Upper lobe of left lung (tissue), 6 donors: ENCODE measurements at regions not wholly inside any gene's neighbourhood (a gene's known extent, or its start where the extent isn't known, plus 50 kb on each side); places are given as distances from the start of the nearest gene placed in this dataset.

Experiments
- ATAC-seq, 2 donors: fragments of 200-7000 bp; cut with Tn5 transposase; one replicate each; pipeline ENCODE4 v1.9.1; 2022; ENCODE audit warnings: mild to moderate bottlenecking in 2 of 2, moderate library complexity in 2 of 2; ENCODE audit not compliant: low FRiP score in 2 of 2
- DNase-seq, 2 donors: peaks; one replicate each; pipeline ENCODE4 v3.0.0-alpha.2; 2019 to 2020
- H3K27ac ChIP-seq, 4 donors: fragments of 200-600 bp; sonication (generic); one replicate each; pipeline ENCODE4 v1.5.1; 2016 to 2019
- H3K27me3 ChIP-seq, 4 donors: fragments of 200-600 bp; sonication (generic); one replicate each; pipeline ENCODE4 v1.5.1; 2017 to 2019
- H3K36me3 ChIP-seq, 4 donors: fragments of 200-600 bp; sonication (generic); one replicate each; pipeline ENCODE4 v1.5.1; 2016 to 2019
- H3K4me1 ChIP-seq, 4 donors: fragments of 200-600 bp; sonication (generic); one replicate each; pipeline ENCODE4 v1.5.1; 2018 to 2019
- H3K4me3 ChIP-seq, 4 donors: fragments of 200-600 bp; sonication (generic); one replicate each; pipeline ENCODE4 v1.5.1; 2017 to 2019; ENCODE audit warnings: mild to moderate bottlenecking in 2 of 4, moderate library complexity in 1 of 4
- H3K9me3 ChIP-seq, 4 donors: fragments of 200-600 bp; sonication (generic); one replicate each; pipeline ENCODE4 v1.5.1; 2018 to 2019
- CTCF ChIP-seq, 6 experiments: fragments of 450-650 bp in 4 of 6; fragments of 200-600 bp in 2 of 6; sonication (generic) in 2 of 6; IDR thresholded peaks; one replicate each; pipeline ENCODE4 v1.5.1; 2016 to 2019; ENCODE audit warnings: antibody characterized with exemption in 6 of 6
- EP300 ChIP-seq, 4 donors: sonication (generic); formaldehyde crosslinking; IDR thresholded peaks; one replicate each; pipeline ENCODE4 v1.5.1; 2017; ENCODE audit warnings: antibody characterized with exemption in 4 of 4, control low read depth in 2 of 4
- POLR2A ChIP-seq, 4 donors: fragments of 450-650 bp; IDR thresholded peaks; one replicate each; pipeline ENCODE4 v1.5.1; 2016 to 2017; ENCODE audit warnings: antibody characterized with exemption in 4 of 4, mild to moderate bottlenecking in 2 of 4
- POLR2AphosphoS5 ChIP-seq, 2 donors: sonication (generic); formaldehyde crosslinking; IDR thresholded peaks; one replicate each; pipeline ENCODE4 v1.5.1; 2017; ENCODE audit warnings: antibody characterized with exemption in 2 of 2
- WGBS, 2 donors: methylation state at CpG; one replicate each; pipeline ENCODE4 v1.1.5; 2017 to 2018; 5-methylcytosine and 5-hydroxymethylcytosine counted together
- donor health status: DM: no; HTN: no; CAD: no; lungs with moderate emphysema.
- donor health status: DM: no; HTN: yes; CAD: no; lungs with severe emphysema.

DNA sequence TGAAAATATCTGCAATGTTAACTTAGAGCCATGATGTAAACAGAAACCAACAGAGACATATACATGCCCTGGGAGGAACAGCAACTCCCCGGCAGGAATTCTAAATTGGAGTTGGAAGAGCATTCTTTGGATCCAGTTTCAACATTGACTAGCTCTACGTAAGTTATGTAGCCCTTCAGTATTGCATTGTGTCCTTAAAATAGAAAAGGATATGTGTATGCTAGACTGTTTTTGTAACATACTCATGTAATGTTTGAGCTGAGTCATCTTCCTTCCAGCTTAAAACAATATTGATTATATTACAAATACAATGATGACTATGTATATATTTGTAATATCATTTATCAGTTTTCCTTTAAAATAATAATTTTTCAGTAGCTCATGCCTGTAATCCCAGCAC is 1422.2 kb upstream of the PCDH20 start:
- Histone ChIP-seq H3K27ac (no peak overlapping the region), H3K4me1 (no peaks in the 10 kb centered on the region), H3K4me3 (no peak overlapping the region), H3K9me3 (no peaks in the 10 kb centered on the region), H3K27me3 (no peaks in the 10 kb centered on the region), H3K36me3 (no peaks in the 10 kb centered on the region)
- 66% methylated on average over 2 of the region's 2 CpGs for WGBS, 2 donors
- TF ChIP-seq POLR2AphosphoS5 (IDR thresholded peaks at IDR 0.05) (no peak), CTCF (IDR thresholded peaks at IDR 0.05) (no peak), EP300 (IDR thresholded peaks at IDR 0.05) (no peak), POLR2A (IDR thresholded peaks at IDR 0.05) (no peak)
- ATAC-seq = no peak
- DNase-seq = no peak

DNA sequence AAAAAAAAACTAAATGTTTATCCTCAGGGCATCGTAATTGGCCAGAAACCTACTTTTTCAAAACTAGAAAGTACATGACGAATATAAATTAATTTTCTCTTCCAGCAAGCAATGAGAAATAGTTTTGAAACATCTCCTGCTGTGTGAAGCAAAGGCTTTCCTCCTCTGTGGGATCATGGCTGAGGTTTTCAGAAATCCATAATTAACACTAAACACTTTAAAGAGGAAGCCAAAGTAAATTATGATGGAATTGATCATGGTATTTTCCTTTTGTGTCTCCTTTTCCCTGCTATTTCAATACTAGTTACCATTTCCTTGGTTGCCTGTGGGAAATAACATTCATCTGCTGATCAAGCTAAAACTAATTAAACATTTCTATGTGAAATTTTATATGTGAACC is 1413.8 kb upstream of the PCDH20 start:
- 74 to 82% methylated on average over 2 of the region's 2 CpGs for WGBS, 2 donors
- Histone ChIP-seq H3K9me3 (no peaks in the 10 kb centered on the region), H3K27ac (no peak overlapping the region), H3K27me3 (no peaks in the 10 kb centered on the region), H3K4me3 (no peak overlapping the region), H3K36me3 (no peaks in the 10 kb centered on the region), H3K4me1 (no peaks in the 10 kb centered on the region)
- ATAC-seq (no peak), DNase-seq (no peak)
- TF ChIP-seq EP300 (IDR thresholded peaks at IDR 0.05) = no peak
- TF ChIP-seq CTCF (IDR thresholded peaks at IDR 0.05) = no peak
- no peak for TF ChIP-seq POLR2AphosphoS5 (IDR thresholded peaks at IDR 0.05)
- no peak for TF ChIP-seq POLR2A (IDR thresholded peaks at IDR 0.05)

GRCh38 chr13:62799931-62800436 is 1384.3 kb upstream of the PCDH20 start:
- Histone ChIP-seq H3K27ac (no peak overlapping the region), H3K4me1 (no peaks in the 10 kb centered on the region), H3K36me3 (no peaks in the 10 kb centered on the region), H3K9me3 (no peaks in the 10 kb centered on the region), H3K27me3 (no peaks in the 10 kb centered on the region), H3K4me3 (no peak overlapping the region)
- no peak for ATAC-seq
- no peak for DNase-seq
- TF ChIP-seq CTCF (IDR thresholded peaks at IDR 0.05) (no peak), POLR2AphosphoS5 (IDR thresholded peaks at IDR 0.05) (no peak), POLR2A (IDR thresholded peaks at IDR 0.05) (no peak)
- WGBS, 2 donors = 83 to 85% methylated on average over 5 of the region's 5 CpGs

GRCh38 chr13:62799038-62799535 is 1383.4 kb upstream of the PCDH20 start:
- TF ChIP-seq POLR2A (IDR thresholded peaks at IDR 0.05) = no peak
- no peak for TF ChIP-seq EP300 (IDR thresholded peaks at IDR 0.05)
- TF ChIP-seq POLR2AphosphoS5 (IDR thresholded peaks at IDR 0.05) = no peak
- TF ChIP-seq CTCF (IDR thresholded peaks at IDR 0.05) = no peak
- DNase-seq = no peak
- Histone ChIP-seq H3K9me3 (no peaks in the 10 kb centered on the region), H3K4me3 (no peak overlapping the region), H3K27ac (no peak overlapping the region), H3K4me1 (no peaks in the 10 kb centered on the region), H3K36me3 (no peaks in the 10 kb centered on the region), H3K27me3 (no peaks in the 10 kb centered on the region)
- no peak for ATAC-seq
- 80 to 85% methylated on average over 7 to 8 of the region's 8 CpGs for WGBS, 2 donors

DNA sequence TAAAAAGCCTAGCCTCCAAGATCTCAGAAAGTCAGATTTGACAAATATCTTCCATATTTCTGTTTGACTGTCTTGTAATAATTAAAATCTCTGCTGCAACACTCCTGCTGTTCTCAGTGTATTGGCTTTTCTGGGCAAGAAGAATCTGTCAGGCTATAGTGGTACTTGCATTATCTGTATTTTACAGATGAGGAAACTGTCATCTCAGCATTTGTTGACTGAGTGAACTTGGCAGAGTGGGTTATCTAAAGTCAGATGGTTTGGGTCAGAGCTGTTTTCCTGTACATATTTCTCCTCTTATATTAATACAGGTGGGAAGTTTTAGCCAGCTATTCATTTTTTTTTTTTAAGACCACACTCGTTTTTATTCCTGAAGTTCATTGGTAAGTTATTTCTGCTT is 1378.2 kb upstream of the PCDH20 start:
- Histone ChIP-seq H3K27me3 (no peaks in the 10 kb centered on the region), H3K4me3 (no peak overlapping the region), H3K27ac (no peak overlapping the region), H3K4me1 (no peaks in the 10 kb centered on the region), H3K36me3 (no peaks in the 10 kb centered on the region), H3K9me3 (no peaks in the 10 kb centered on the region)
- 40 to 51% methylated on average over 1 of the region's 1 CpG for WGBS, 2 donors
- DNase-seq (no peak), ATAC-seq (no peak)
- TF ChIP-seq POLR2A (IDR thresholded peaks at IDR 0.05) (no peak), CTCF (IDR thresholded peaks at IDR 0.05) (no peak), EP300 (IDR thresholded peaks at IDR 0.05) (no peak), POLR2AphosphoS5 (IDR thresholded peaks at IDR 0.05) (no peak)
